Liver (tissue), 8 donors: ENCODE measurements at regions not wholly inside any gene's neighbourhood (a gene's known extent, or its start where the extent isn't known, plus 50 kb on each side); places are given as distances from the start of the nearest gene placed in this dataset.

Experiments
- DNase-seq: peaks from one replicate; pipeline ENCODE4 v3.0.0-alpha.2; 2017; ENCODE audit warnings: low spot score
- H3K27ac ChIP-seq, 2 donors: one replicate each; pipeline ENCODE4 v1.7.0; 2013; ENCODE audit warnings: inconsistent platforms in 2 of 2, low read length in 2 of 2, control low read depth in 1 of 2, low read depth in 1 of 2, mild to moderate bottlenecking in 1 of 2
- H3K27me3 ChIP-seq, 4 donors: one replicate each; pipeline versions ENCODE4 v1.6.1 to v1.7.0; 2013; ENCODE audit warnings: low read length in 3 of 4, inconsistent platforms in 1 of 4, mild to moderate bottlenecking in 1 of 4, moderate library complexity in 1 of 4; ENCODE audit not compliant: control insufficient read depth in 4 of 4, insufficient read depth in 4 of 4
- H3K36me3 ChIP-seq, 4 donors: one replicate each; pipeline versions ENCODE4 v1.6.1 to v1.7.0; 2013; ENCODE audit warnings: low read length in 3 of 4, mild to moderate bottlenecking in 3 of 4, low read depth in 1 of 4, moderate library complexity in 1 of 4; ENCODE audit not compliant: control insufficient read depth in 4 of 4, insufficient read depth in 3 of 4
- H3K4me1 ChIP-seq, 4 donors: one replicate each; pipeline versions ENCODE4 v1.6.1 to v1.7.0; 2013; ENCODE audit warnings: low read length in 3 of 4, mild to moderate bottlenecking in 3 of 4, moderate library complexity in 1 of 4; ENCODE audit not compliant: control insufficient read depth in 4 of 4, insufficient read depth in 4 of 4
- H3K4me3 ChIP-seq, 3 donors: one replicate each; pipeline versions ENCODE4 v1.6.1 to v1.7.0; 2013; ENCODE audit warnings: low read length in 3 of 3, control low read depth in 1 of 3, low read depth in 1 of 3, mild to moderate bottlenecking in 1 of 3
- H3K9ac ChIP-seq, 2 donors: one replicate each; pipeline ENCODE4 v1.7.0; 2013; ENCODE audit warnings: low read length in 2 of 2, mild to moderate bottlenecking in 2 of 2, moderate library complexity in 2 of 2, control low read depth in 1 of 2, low read depth in 1 of 2
- H3K9me3 ChIP-seq, 4 donors: one replicate each; pipeline versions ENCODE4 v1.6.1 to v1.7.0; 2013; ENCODE audit warnings: low read length in 3 of 4; ENCODE audit not compliant: control insufficient read depth in 4 of 4
- EGR1 ChIP-seq, 2 donors: IDR thresholded peaks; 2 replicates each; pipeline ENCODE4 v1.6.1; 2016 to 2018; ENCODE audit warnings: antibody characterized with exemption in 2 of 2, low read depth in 2 of 2
- FOXA1 ChIP-seq: IDR thresholded peaks from 2 replicates; pipeline ENCODE4 v1.6.1; 2016; ENCODE audit warnings: antibody characterized with exemption
- FOXA2 ChIP-seq: IDR thresholded peaks from 2 replicates; pipeline ENCODE4 v1.6.1; 2016; ENCODE audit warnings: antibody characterized with exemption
- GABPA ChIP-seq, 2 donors: IDR thresholded peaks in 1 of 2; conservative IDR thresholded peaks in 1 of 2; 2 replicates each; pipeline ENCODE4 v1.6.1; 2016; ENCODE audit warnings: antibody characterized with exemption in 2 of 2, mild to moderate bottlenecking in 1 of 2, moderate library complexity in 1 of 2
- HNF4A ChIP-seq, 2 donors: conservative IDR thresholded peaks; 2 replicates each; pipeline ENCODE4 v1.6.1; 2016; ENCODE audit warnings: antibody characterized with exemption in 2 of 2, mild to moderate bottlenecking in 2 of 2
- HNF4G ChIP-seq: IDR thresholded peaks from 2 replicates; pipeline ENCODE4 v1.6.1; 2016; ENCODE audit warnings: antibody characterized with exemption
- JUND ChIP-seq, 2 donors: IDR thresholded peaks; 2 replicates each; pipeline ENCODE4 v1.6.1; 2016; ENCODE audit warnings: antibody characterized with exemption in 2 of 2
- NR2F2 ChIP-seq: IDR thresholded peaks from 2 replicates; pipeline ENCODE4 v1.6.1; 2016; ENCODE audit warnings: antibody characterized with exemption
- RAD21 ChIP-seq, 2 donors: IDR thresholded peaks; 2 replicates each; pipeline ENCODE4 v1.6.1; 2016; ENCODE audit warnings: antibody characterized with exemption in 2 of 2, mild to moderate bottlenecking in 2 of 2
- RXRA ChIP-seq, 2 donors: IDR thresholded peaks; 2 replicates each; pipeline ENCODE4 v1.6.1; 2017 to 2018; ENCODE audit warnings: antibody characterized with exemption in 2 of 2, mild to moderate bottlenecking in 1 of 2
- SP1 ChIP-seq: IDR thresholded peaks from 2 replicates; pipeline ENCODE4 v1.6.1; 2018; ENCODE audit warnings: antibody characterized with exemption, mild to moderate bottlenecking
- TAF1 ChIP-seq: conservative IDR thresholded peaks from 2 replicates; pipeline ENCODE4 v1.6.1; 2016; ENCODE audit warnings: antibody characterized with exemption, mild to moderate bottlenecking
- YY1 ChIP-seq: IDR thresholded peaks from 2 replicates; pipeline ENCODE4 v1.6.1; 2016; ENCODE audit warnings: antibody characterized with exemption, mild to moderate bottlenecking
- WGBS: extraction: QIAGEN DNeasy Blood & Tissue Kit; methylation state at CpG from one replicate; pipeline ENCODE4 v1.1.7; 2013; 5-methylcytosine and 5-hydroxymethylcytosine counted together
- TF ChIP-seq, protein P1 (sequence below): fragments of 150-350 bp; IDR thresholded peaks from 2 replicates; pipeline ENCODE4 v1.5.1; 2017; ENCODE audit warnings: improper control_type of control experiment, low read depth, low read length; ENCODE audit not compliant: missing input control
- TF ChIP-seq, protein P2 (sequence below): IDR thresholded peaks from 2 replicates; pipeline ENCODE4 v1.6.1; 2016; ENCODE audit warnings: antibody characterized with exemption
- TF ChIP-seq, protein P3 (sequence below): IDR thresholded peaks from 2 replicates; pipeline ENCODE4 v1.6.1; 2016; ENCODE audit warnings: antibody characterized with exemption, mild to moderate bottlenecking
- TF ChIP-seq, protein P4 (sequence below): IDR thresholded peaks from 2 replicates; pipeline ENCODE4 v1.6.1; 2016; ENCODE audit warnings: antibody characterized with exemption
- TF ChIP-seq, protein P5 (sequence below): IDR thresholded peaks from 2 replicates; pipeline ENCODE4 v1.6.1; 2016; ENCODE audit warnings: antibody characterized with exemption
- donor health status: healthy.
- donor health status: healthy.
- donor health status: healthy.
- donor health status: healthy.
- donor health status: healthy.

DNA sequence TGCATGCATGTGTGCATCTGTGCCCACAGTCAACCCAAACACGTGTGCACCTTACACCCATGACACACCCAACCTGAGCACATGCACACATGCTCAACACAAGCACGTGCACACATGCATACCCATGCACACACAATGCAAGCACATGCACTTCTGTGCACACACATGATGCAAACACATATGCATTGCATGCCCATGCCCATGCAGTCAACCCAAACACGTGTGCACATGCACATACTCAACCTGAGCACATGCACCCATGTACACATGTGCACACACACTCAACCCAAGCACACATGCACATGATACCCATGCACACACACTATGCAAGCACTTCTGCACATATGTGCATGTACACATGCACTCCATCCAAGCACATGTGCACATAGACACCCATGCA lies 84.5 kb upstream of the FAM20C start (continued):
- TF ChIP-seq, protein P1, sequence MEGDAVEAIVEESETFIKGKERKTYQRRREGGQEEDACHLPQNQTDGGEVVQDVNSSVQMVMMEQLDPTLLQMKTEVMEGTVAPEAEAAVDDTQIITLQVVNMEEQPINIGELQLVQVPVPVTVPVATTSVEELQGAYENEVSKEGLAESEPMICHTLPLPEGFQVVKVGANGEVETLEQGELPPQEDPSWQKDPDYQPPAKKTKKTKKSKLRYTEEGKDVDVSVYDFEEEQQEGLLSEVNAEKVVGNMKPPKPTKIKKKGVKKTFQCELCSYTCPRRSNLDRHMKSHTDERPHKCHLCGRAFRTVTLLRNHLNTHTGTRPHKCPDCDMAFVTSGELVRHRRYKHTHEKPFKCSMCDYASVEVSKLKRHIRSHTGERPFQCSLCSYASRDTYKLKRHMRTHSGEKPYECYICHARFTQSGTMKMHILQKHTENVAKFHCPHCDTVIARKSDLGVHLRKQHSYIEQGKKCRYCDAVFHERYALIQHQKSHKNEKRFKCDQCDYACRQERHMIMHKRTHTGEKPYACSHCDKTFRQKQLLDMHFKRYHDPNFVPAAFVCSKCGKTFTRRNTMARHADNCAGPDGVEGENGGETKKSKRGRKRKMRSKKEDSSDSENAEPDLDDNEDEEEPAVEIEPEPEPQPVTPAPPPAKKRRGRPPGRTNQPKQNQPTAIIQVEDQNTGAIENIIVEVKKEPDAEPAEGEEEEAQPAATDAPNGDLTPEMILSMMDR = no peak

DNA sequence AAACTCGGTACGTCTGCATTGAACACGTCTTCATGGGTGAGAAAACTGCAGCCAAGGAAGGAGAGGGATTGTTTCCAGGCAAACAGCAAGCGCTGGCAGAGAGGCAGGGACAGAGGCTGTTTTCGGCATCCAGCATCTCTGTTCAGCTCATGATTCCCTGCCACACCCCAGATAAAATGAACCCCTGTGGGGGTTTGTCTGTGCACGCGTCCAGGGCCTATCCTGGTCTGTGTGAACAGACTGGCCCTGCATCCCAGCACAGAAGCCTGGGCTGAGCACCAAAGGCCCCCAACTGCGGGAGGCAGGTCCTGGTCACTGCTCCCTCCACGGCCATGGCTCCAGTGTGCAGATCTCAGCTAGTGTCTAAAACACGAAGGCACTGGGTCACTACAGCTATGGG lies 83.3 kb upstream of the FAM20C start:
- TF ChIP-seq, protein P2, sequence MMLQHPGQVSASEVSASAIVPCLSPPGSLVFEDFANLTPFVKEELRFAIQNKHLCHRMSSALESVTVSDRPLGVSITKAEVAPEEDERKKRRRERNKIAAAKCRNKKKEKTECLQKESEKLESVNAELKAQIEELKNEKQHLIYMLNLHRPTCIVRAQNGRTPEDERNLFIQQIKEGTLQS = no peak
- TF ChIP-seq SP1 = no peak
- TF ChIP-seq, protein P3, sequence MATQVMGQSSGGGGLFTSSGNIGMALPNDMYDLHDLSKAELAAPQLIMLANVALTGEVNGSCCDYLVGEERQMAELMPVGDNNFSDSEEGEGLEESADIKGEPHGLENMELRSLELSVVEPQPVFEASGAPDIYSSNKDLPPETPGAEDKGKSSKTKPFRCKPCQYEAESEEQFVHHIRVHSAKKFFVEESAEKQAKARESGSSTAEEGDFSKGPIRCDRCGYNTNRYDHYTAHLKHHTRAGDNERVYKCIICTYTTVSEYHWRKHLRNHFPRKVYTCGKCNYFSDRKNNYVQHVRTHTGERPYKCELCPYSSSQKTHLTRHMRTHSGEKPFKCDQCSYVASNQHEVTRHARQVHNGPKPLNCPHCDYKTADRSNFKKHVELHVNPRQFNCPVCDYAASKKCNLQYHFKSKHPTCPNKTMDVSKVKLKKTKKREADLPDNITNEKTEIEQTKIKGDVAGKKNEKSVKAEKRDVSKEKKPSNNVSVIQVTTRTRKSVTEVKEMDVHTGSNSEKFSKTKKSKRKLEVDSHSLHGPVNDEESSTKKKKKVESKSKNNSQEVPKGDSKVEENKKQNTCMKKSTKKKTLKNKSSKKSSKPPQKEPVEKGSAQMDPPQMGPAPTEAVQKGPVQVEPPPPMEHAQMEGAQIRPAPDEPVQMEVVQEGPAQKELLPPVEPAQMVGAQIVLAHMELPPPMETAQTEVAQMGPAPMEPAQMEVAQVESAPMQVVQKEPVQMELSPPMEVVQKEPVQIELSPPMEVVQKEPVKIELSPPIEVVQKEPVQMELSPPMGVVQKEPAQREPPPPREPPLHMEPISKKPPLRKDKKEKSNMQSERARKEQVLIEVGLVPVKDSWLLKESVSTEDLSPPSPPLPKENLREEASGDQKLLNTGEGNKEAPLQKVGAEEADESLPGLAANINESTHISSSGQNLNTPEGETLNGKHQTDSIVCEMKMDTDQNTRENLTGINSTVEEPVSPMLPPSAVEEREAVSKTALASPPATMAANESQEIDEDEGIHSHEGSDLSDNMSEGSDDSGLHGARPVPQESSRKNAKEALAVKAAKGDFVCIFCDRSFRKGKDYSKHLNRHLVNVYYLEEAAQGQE = no peak
- no peak for TF ChIP-seq JUND (IDR thresholded peaks at IDR 0.05)
- TF ChIP-seq RAD21 (IDR thresholded peaks at IDR 0.05) = no peak
- TF ChIP-seq, protein P1 = no peak
- TF ChIP-seq, protein P4, sequence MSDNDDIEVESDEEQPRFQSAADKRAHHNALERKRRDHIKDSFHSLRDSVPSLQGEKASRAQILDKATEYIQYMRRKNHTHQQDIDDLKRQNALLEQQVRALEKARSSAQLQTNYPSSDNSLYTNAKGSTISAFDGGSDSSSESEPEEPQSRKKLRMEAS = no peak
- no peak for TF ChIP-seq HNF4G
- no peak for TF ChIP-seq RXRA (IDR thresholded peaks at IDR 0.05)
- no peak for TF ChIP-seq YY1
- TF ChIP-seq TAF1 = no peak
- no peak for TF ChIP-seq NR2F2
- no peak for TF ChIP-seq FOXA1
- TF ChIP-seq EGR1 (IDR thresholded peaks at IDR 0.05; ENCODE audit: low read depth in 2 of 2) = no peak
- no peak for TF ChIP-seq HNF4A (conservative IDR thresholded peaks at IDR 0.05)
- no peak for TF ChIP-seq GABPA (IDR thresholded peaks at IDR 0.05 in 1 of 2, conservative IDR thresholded peaks at IDR 0.05 in 1 of 2)
- TF ChIP-seq FOXA2 = no peak
- TF ChIP-seq, protein P5, sequence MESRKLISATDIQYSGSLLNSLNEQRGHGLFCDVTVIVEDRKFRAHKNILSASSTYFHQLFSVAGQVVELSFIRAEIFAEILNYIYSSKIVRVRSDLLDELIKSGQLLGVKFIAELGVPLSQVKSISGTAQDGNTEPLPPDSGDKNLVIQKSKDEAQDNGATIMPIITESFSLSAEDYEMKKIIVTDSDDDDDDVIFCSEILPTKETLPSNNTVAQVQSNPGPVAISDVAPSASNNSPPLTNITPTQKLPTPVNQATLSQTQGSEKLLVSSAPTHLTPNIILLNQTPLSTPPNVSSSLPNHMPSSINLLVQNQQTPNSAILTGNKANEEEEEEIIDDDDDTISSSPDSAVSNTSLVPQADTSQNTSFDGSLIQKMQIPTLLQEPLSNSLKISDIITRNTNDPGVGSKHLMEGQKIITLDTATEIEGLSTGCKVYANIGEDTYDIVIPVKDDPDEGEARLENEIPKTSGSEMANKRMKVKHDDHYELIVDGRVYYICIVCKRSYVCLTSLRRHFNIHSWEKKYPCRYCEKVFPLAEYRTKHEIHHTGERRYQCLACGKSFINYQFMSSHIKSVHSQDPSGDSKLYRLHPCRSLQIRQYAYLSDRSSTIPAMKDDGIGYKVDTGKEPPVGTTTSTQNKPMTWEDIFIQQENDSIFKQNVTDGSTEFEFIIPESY = no peak
- 87% methylated on average over 10 of the region's 10 CpGs for WGBS
- Histone ChIP-seq H3K4me1 (no peaks in the 10 kb centered on the region), H3K36me3 (no peaks in the 10 kb centered on the region), H3K27me3 (no peaks in the 10 kb centered on the region), H3K27ac (no peak overlapping the region), H3K9ac (no peak overlapping the region), H3K4me3 (no peak overlapping the region), H3K9me3 (peaks cover 0 to 5% (median 0%) of the 10 kb centered on the region in 4 donors)
- DNase-seq = no peak
